ENCODE measurements at regions not wholly inside any gene's neighbourhood (a gene's known extent, or its start where the extent isn't known, plus 50 kb on each side); places are given as distances from the start of the nearest gene placed in this dataset.

DNA sequence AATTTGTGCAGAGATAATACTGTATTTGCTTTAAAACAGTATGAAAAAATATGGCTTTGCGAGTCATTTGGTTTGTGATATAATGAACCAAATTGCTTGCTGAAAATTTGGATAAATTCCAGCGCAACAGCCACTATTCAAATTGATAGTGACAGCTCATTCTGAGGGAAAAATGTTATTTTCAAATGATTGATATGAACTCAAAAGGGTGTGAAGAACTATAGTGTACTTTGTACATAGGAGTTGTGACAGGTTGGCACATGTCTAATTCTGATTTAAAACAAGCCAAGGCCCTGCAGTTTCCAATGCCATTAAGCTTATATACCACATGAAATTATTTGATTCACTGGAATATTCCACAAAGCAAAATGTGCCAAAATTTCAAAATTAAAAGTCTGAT is 1628.9 kb upstream of the AGA start:
- H3K27ac ChIP-seq (ENCODE audit: insufficient read depth, low read length, poor library complexity, severe bottlenecking): no peak overlapping the region
- H3K4me1 Mint-ChIP-seq: no peaks in the 10 kb centered on the region
- no peaks in the 10 kb centered on the region for H3K4me1 ChIP-seq (ENCODE audit: control insufficient read depth, insufficient read depth, low read length, poor library complexity, severe bottlenecking)
- H3K4me3 ChIP-seq (ENCODE audit: low read depth, low read length): no peak overlapping the region
- DNase-seq (no peak), ATAC-seq (ENCODE audit: low read depth in 2 of 2) (no peak)
- H3K36me3 Mint-ChIP-seq: no peaks in the 10 kb centered on the region
- no peaks in the 10 kb centered on the region for H3K27me3 Mint-ChIP-seq
- no peaks in the 10 kb centered on the region for H3K9me3 ChIP-seq (ENCODE audit: control insufficient read depth in 2 of 2, low read length in 2 of 2)
- no peaks in the 10 kb centered on the region for H3K36me3 ChIP-seq (ENCODE audit: control insufficient read depth, insufficient read depth, low read length)
- no peak overlapping the region for H3K27ac Mint-ChIP-seq
- peaks cover 0 to 26% (median 10%) of the 10 kb centered on the region in 7 donors for H3K9me3 Mint-ChIP-seq
- no peak overlapping the region for H3K4me3 Mint-ChIP-seq
- no peaks in the 10 kb centered on the region for H3K27me3 ChIP-seq (ENCODE audit: control insufficient read depth, insufficient read depth, low read length)

DNA sequence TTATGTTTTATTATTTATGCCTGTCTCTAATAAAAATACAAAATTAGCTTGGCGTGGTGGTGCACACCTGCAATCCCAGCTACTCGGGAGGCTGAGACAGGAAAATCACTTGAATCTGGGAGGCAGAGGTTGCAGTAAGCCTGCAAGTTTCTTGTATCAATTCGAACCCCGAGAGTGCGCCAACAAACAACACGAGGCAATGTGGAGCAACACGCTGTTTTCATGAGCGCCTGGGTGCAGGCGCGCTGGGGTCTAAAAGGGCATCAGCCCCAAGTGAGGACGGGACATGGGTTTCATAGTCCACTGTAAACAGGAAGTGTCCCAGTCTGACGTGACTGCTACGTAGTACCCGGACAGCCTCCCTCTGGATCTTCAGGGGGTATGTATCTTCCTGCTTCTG is 1634.6 kb upstream of the AGA start:
- no peak for ATAC-seq (ENCODE audit: low read depth in 2 of 2)
- Histone ChIP-seq H3K27ac (ENCODE audit: insufficient read depth, low read length, poor library complexity, severe bottlenecking) (no peak overlapping the region), H3K9me3 (ENCODE audit: control insufficient read depth in 2 of 2, low read length in 2 of 2) (peaks cover 0 to 7% of the 10 kb centered on the region in 2 experiments), H3K27me3 (ENCODE audit: control insufficient read depth, insufficient read depth, low read length) (no peaks in the 10 kb centered on the region), H3K4me1 (ENCODE audit: control insufficient read depth, insufficient read depth, low read length, poor library complexity, severe bottlenecking) (no peaks in the 10 kb centered on the region), H3K36me3 (ENCODE audit: control insufficient read depth, insufficient read depth, low read length) (no peaks in the 10 kb centered on the region), H3K4me3 (ENCODE audit: low read depth, low read length) (no peak overlapping the region)
- Mint-ChIP-seq H3K4me1 (no peaks in the 10 kb centered on the region), H3K9me3 (peaks cover 0 to 30% (median 10%) of the 10 kb centered on the region in 7 donors), H3K36me3 (no peaks in the 10 kb centered on the region), H3K4me3 (no peak overlapping the region), H3K27me3 (no peaks in the 10 kb centered on the region), H3K27ac (no peak overlapping the region)
- no peak for DNase-seq

DNA sequence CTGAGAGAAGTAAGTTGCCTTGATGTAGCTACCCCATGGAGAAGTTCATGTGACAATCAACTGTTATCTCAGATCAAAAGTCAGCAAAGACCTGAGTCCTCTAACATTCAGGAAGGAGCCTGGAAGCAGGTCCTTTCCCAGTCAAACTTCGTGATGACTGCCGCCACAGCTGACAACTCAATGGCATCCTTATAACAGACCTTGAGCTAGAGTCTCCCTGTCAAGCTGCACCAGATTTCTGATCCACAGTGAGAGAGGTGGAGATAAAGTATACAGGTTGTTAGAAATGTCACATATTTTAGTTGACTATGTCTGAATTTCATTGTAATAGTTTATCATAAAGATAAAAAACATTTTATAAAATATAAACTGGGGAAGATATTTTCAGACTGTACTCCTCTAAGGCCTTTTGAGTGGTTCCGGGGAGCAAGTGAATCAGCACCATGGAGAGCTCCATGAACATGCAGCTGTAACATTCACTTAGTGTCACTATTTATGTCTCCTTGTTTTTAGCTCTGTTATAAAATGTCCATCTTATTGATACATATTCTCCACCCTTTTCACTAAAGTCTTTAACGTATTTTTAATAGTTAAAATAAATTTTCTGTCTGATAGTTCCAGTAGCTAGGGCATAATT is 1653.5 kb upstream of the AGA start:
- no peak overlapping the region for H3K4me3 Mint-ChIP-seq
- ATAC-seq (ENCODE audit: low read depth in 2 of 2) (no peak), DNase-seq (no peak)
- no peak overlapping the region for H3K4me3 ChIP-seq (ENCODE audit: low read depth, low read length)
- peaks cover 2 to 6% of the 10 kb centered on the region in 2 experiments for H3K9me3 ChIP-seq (ENCODE audit: control insufficient read depth in 2 of 2, low read length in 2 of 2)
- no peak overlapping the region for H3K27ac Mint-ChIP-seq
- peaks cover 0 to 30% (median 6%) of the 10 kb centered on the region in 7 donors for H3K9me3 Mint-ChIP-seq
- H3K27ac ChIP-seq (ENCODE audit: insufficient read depth, low read length, poor library complexity, severe bottlenecking): no peak overlapping the region
- H3K36me3 Mint-ChIP-seq: no peaks in the 10 kb centered on the region
- no peaks in the 10 kb centered on the region for H3K27me3 Mint-ChIP-seq
- H3K4me1 Mint-ChIP-seq: no peaks in the 10 kb centered on the region
- no peaks in the 10 kb centered on the region for H3K4me1 ChIP-seq (ENCODE audit: control insufficient read depth, insufficient read depth, low read length, poor library complexity, severe bottlenecking)
- H3K36me3 ChIP-seq (ENCODE audit: control insufficient read depth, insufficient read depth, low read length): no peaks in the 10 kb centered on the region
- no peaks in the 10 kb centered on the region for H3K27me3 ChIP-seq (ENCODE audit: control insufficient read depth, insufficient read depth, low read length)

DNA sequence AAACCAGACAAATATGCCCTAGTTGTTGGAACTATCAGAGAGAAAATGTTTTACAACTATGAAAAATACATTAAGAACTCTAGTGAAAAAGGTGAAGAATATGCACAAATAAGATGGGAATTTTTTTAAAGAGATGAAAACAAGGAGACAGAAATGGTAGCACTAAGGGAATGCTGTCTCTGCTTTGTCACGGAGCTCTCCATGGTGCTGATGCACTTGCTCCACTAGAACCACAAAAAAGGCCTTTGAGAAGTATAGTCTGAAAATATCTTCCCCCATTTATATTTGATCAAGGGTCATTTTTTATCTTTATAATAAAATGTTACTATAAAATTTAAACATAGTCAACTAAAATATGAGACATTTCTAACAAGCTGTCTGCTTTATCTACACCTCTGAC is 1655.5 kb upstream of the AGA start:
- DNase-seq (no peak), ATAC-seq (ENCODE audit: low read depth in 2 of 2) (no peak)
- Mint-ChIP-seq H3K36me3 (no peaks in the 10 kb centered on the region), H3K9me3 (peaks cover 0 to 17% (median 6%) of the 10 kb centered on the region in 7 donors), H3K27me3 (no peaks in the 10 kb centered on the region), H3K4me3 (no peak overlapping the region), H3K4me1 (no peaks in the 10 kb centered on the region), H3K27ac (no peak overlapping the region)
- peaks cover 0 to 9% of the 10 kb centered on the region in 2 experiments for H3K9me3 ChIP-seq (ENCODE audit: control insufficient read depth in 2 of 2, low read length in 2 of 2)
- no peaks in the 10 kb centered on the region for H3K27me3 ChIP-seq (ENCODE audit: control insufficient read depth, insufficient read depth, low read length)
- no peaks in the 10 kb centered on the region for H3K4me1 ChIP-seq (ENCODE audit: control insufficient read depth, insufficient read depth, low read length, poor library complexity, severe bottlenecking)
- H3K4me3 ChIP-seq (ENCODE audit: low read depth, low read length): no peak overlapping the region
- no peak overlapping the region for H3K27ac ChIP-seq (ENCODE audit: insufficient read depth, low read length, poor library complexity, severe bottlenecking)
- no peaks in the 10 kb centered on the region for H3K36me3 ChIP-seq (ENCODE audit: control insufficient read depth, insufficient read depth, low read length)

DNA sequence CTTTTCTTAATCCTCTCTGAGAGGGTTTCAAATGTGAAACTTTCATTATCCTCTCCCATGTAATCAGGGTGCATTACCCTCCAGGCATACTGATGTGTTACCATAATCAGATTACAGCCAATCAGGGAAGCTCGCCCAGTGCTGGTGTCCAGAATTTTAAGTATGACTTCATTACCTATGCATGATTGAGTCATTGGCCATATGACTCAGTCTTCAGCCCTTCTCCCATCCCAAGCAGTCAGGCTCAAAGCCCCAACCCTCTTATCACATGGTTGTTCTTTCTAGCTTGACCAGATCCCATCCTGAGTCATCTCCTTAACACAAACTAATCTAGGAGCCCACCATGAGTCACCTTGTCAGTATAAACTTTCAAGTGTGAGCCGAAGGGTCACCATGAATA is 1668.1 kb upstream of the AGA start:
- no peaks in the 10 kb centered on the region for H3K4me1 ChIP-seq (ENCODE audit: control insufficient read depth, insufficient read depth, low read length, poor library complexity, severe bottlenecking)
- no peaks in the 10 kb centered on the region for H3K36me3 ChIP-seq (ENCODE audit: control insufficient read depth, insufficient read depth, low read length)
- no peak for ATAC-seq (ENCODE audit: low read depth in 2 of 2)
- H3K4me3 Mint-ChIP-seq: no peak overlapping the region
- no peaks in the 10 kb centered on the region for H3K27me3 ChIP-seq (ENCODE audit: control insufficient read depth, insufficient read depth, low read length)
- H3K9me3 ChIP-seq (ENCODE audit: control insufficient read depth in 2 of 2, low read length in 2 of 2): peaks cover 0 to 2% of the 10 kb centered on the region in 2 experiments
- no peak overlapping the region for H3K27ac Mint-ChIP-seq
- DNase-seq: no peak
- no peaks in the 10 kb centered on the region for H3K4me1 Mint-ChIP-seq
- H3K9me3 Mint-ChIP-seq: peaks cover 0 to 37% (median 10%) of the 10 kb centered on the region in 7 donors
- no peaks in the 10 kb centered on the region for H3K27me3 Mint-ChIP-seq
- H3K4me3 ChIP-seq (ENCODE audit: low read depth, low read length): no peak overlapping the region
- no peaks in the 10 kb centered on the region for H3K36me3 Mint-ChIP-seq
- H3K27ac ChIP-seq (ENCODE audit: insufficient read depth, low read length, poor library complexity, severe bottlenecking): no peak overlapping the region

DNA sequence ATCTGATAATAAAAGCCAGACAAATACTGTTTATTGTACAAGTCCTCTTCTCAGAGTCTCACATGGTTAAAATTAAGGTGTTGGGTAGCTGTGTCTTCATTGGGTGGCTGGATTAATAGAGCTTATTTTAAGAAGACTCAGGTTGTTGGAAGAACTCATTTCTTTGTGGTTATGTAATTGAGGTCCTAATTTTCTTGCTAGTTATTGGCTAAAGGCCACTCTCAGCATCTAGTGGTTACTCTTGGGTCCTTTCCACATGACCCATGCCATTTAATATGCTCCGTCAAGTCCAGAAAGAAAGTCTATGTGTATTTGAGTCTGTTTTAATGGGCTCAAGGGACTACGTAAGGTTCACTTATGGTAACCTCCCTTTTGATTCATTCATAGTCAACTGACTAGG is 1668.6 kb upstream of the AGA start:
- Mint-ChIP-seq H3K9me3 (peaks cover 0 to 40% (median 10%) of the 10 kb centered on the region in 7 donors), H3K27ac (no peak overlapping the region), H3K36me3 (no peaks in the 10 kb centered on the region), H3K4me1 (no peaks in the 10 kb centered on the region), H3K27me3 (no peaks in the 10 kb centered on the region), H3K4me3 (no peak overlapping the region)
- ATAC-seq (ENCODE audit: low read depth in 2 of 2) (no peak), DNase-seq (no peak)
- H3K4me3 ChIP-seq (ENCODE audit: low read depth, low read length): no peak overlapping the region
- H3K36me3 ChIP-seq (ENCODE audit: control insufficient read depth, insufficient read depth, low read length): no peaks in the 10 kb centered on the region
- H3K27me3 ChIP-seq (ENCODE audit: control insufficient read depth, insufficient read depth, low read length): no peaks in the 10 kb centered on the region
- H3K27ac ChIP-seq (ENCODE audit: insufficient read depth, low read length, poor library complexity, severe bottlenecking): no peak overlapping the region
- peaks cover 0 to 2% of the 10 kb centered on the region in 2 experiments for H3K9me3 ChIP-seq (ENCODE audit: control insufficient read depth in 2 of 2, low read length in 2 of 2)
- H3K4me1 ChIP-seq (ENCODE audit: control insufficient read depth, insufficient read depth, low read length, poor library complexity, severe bottlenecking): no peaks in the 10 kb centered on the region

DNA sequence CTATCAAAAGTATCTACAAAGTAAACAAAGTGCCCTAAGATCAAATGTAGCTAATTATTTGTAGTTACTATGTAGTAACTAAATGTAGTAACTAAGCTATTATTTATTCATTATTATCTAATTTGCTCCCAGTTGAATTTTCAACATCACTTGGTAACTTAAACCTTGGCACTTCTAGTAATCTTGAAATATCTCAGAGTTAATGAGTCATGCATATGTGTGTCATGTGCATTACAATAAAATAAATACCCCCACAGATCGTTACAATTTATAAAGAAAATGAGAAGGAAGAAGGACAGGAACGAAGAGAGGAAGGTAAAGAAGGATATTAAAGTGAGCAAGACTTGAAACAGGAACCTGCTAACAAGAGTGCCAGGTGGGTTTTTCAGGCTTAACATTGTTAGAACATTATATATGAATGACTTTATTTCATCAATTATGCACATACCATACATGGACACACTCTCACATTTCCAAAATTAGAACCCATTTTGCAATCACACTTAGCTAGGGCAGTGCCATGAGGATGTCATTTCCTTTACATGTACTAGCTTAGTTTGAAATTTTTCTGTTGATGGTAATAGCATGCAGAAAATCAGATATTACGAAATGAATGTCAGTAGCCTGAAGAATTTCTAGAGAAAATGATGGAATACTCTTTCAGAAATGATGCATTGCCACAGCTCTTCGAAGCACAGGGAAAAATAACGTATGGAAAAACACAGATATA is 1670.4 kb upstream of the AGA start:
- H3K27me3 ChIP-seq (ENCODE audit: control insufficient read depth, insufficient read depth, low read length): no peaks in the 10 kb centered on the region
- peaks cover 0 to 2% of the 10 kb centered on the region in 2 experiments for H3K9me3 ChIP-seq (ENCODE audit: control insufficient read depth in 2 of 2, low read length in 2 of 2)
- peaks cover 3 to 35% (median 11%) of the 10 kb centered on the region in 7 donors for H3K9me3 Mint-ChIP-seq
- H3K4me3 Mint-ChIP-seq: no peak overlapping the region
- no peaks in the 10 kb centered on the region for H3K36me3 ChIP-seq (ENCODE audit: control insufficient read depth, insufficient read depth, low read length)
- DNase-seq (no peak), ATAC-seq (ENCODE audit: low read depth in 2 of 2) (no peak)
- H3K4me3 ChIP-seq (ENCODE audit: low read depth, low read length): no peak overlapping the region
- H3K4me1 Mint-ChIP-seq: no peaks in the 10 kb centered on the region
- H3K36me3 Mint-ChIP-seq: no peaks in the 10 kb centered on the region
- H3K27me3 Mint-ChIP-seq: no peaks in the 10 kb centered on the region
- H3K4me1 ChIP-seq (ENCODE audit: control insufficient read depth, insufficient read depth, low read length, poor library complexity, severe bottlenecking): no peaks in the 10 kb centered on the region
- H3K27ac ChIP-seq (ENCODE audit: insufficient read depth, low read length, poor library complexity, severe bottlenecking): no peak overlapping the region
- no peak overlapping the region for H3K27ac Mint-ChIP-seq

DNA sequence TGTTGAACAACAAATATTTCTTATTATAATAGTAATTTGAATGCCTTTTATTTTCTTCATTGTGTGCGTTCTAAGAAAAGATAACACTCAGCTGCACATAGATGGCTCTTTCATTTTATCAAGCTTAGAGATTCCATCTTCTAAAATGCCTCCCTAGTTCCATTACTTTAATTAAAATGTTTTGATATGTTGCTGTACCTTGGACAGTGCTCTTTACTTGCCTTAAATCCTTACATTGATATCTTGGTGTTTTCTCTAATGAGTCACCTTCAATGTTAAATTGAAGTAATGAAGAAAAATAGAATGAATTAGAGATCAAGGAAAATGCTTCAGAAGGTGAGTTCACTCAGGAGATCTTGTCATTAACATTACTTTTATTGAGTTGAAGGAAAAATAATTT is 1672.4 kb upstream of the AGA start:
- ATAC-seq (ENCODE audit: low read depth in 2 of 2) (no peak), DNase-seq (no peak)
- Histone ChIP-seq H3K4me3 (ENCODE audit: low read depth, low read length) (no peak overlapping the region), H3K4me1 (ENCODE audit: control insufficient read depth, insufficient read depth, low read length, poor library complexity, severe bottlenecking) (no peaks in the 10 kb centered on the region), H3K9me3 (ENCODE audit: control insufficient read depth in 2 of 2, low read length in 2 of 2) (peaks cover 0 to 2% of the 10 kb centered on the region in 2 experiments), H3K36me3 (ENCODE audit: control insufficient read depth, insufficient read depth, low read length) (no peaks in the 10 kb centered on the region), H3K27ac (ENCODE audit: insufficient read depth, low read length, poor library complexity, severe bottlenecking) (no peak overlapping the region), H3K27me3 (ENCODE audit: control insufficient read depth, insufficient read depth, low read length) (no peaks in the 10 kb centered on the region)
- H3K4me1 Mint-ChIP-seq: no peaks in the 10 kb centered on the region
- H3K27me3 Mint-ChIP-seq: no peaks in the 10 kb centered on the region
- H3K9me3 Mint-ChIP-seq: peaks cover 3 to 35% (median 11%) of the 10 kb centered on the region in 7 donors
- no peak overlapping the region for H3K4me3 Mint-ChIP-seq
- no peak overlapping the region for H3K27ac Mint-ChIP-seq
- no peaks in the 10 kb centered on the region for H3K36me3 Mint-ChIP-seq
